ENCODE measurements at regions not wholly inside any gene's neighbourhood (a gene's known extent, or its start where the extent isn't known, plus 50 kb on each side); places are given as distances from the start of the nearest gene placed in this dataset.

DNA sequence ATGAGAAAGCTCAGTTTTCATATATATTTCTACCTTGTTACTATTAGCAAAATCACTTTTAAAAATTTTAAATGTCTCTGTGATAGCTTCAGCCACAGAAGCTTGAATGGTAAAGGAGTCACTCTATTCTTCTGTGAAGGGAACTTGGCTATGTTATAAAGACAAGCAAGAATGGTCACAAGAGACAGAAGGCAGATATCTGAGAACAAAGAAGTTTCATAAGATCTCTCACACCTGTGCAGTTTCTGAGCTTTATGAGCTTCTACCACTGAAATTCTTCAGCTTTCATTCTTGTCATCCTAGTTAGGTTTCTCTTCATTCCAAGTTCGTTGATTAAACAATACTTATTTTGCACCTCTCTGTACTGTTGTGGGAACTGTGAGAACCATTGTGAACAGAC, 853.4 kb downstream of the IGSF11 start:
- H3K27ac ChIP-seq (ENCODE audit: low read depth, low read length), result no peak overlapping the region
- no peaks in the 10 kb centered on the region for H3K27me3 ChIP-seq (ENCODE audit: control insufficient read depth in 2 of 2, insufficient read depth in 2 of 2, low read length in 2 of 2)
- no peak overlapping the region for H3K4me3 ChIP-seq (ENCODE audit: low read length)
- no peak for DNase-seq
- Mint-ChIP-seq H3K4me3 (no peak overlapping the region), H3K27me3 (no peaks in the 10 kb centered on the region), H3K4me1 (no peaks in the 10 kb centered on the region), H3K27ac (no peak overlapping the region), H3K9me3 (peaks cover 0 to 13% (median 3%) of the 10 kb centered on the region in 11 donors), H3K36me3 (no peaks in the 10 kb centered on the region)
- CTCF ChIA-PET, result no interaction called here
- intact Hi-C loops (cut with micrococcal nuclease), result no loop called here
- ATAC-seq, result no peak
- H3K9me3 ChIP-seq (ENCODE audit: control insufficient read depth in 2 of 3, low read length in 3 of 3), result no peaks in the 10 kb centered on the region
- H3K4me1 ChIP-seq (ENCODE audit: control insufficient read depth in 2 of 2, insufficient read depth in 2 of 2, low read length in 2 of 2), result no peaks in the 10 kb centered on the region
- no peaks in the 10 kb centered on the region for H3K36me3 ChIP-seq (ENCODE audit: control insufficient read depth in 2 of 3, insufficient read depth in 3 of 3, low read length in 3 of 3)
- POLR2A ChIA-PET, result no interaction called here

DNA sequence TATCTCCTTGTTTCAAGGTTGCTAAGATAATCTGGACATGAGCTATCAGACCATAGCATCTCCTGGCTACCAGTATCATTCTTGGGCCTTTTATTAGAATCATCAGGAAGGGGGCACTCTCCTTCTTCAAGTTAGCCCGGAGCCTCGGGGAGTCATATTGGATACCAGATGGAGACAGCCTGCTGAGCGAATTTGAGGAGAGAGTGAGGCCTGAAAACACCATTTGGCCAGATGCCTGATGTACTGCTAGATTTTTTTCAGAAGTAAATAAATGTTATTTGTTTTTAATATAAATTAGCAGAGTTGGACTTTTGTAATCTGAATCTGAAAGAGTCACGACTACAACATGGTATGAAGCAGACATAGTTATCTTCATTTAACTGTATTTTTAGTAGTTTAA, 848.6 kb downstream of the IGSF11 start:
- ChIA-PET CTCF (no interaction called here), POLR2A (no interaction called here)
- no peak overlapping the region for H3K4me3 Mint-ChIP-seq
- Histone ChIP-seq H3K4me1 (ENCODE audit: control insufficient read depth in 2 of 2, insufficient read depth in 2 of 2, low read length in 2 of 2) (no peaks in the 10 kb centered on the region), H3K4me3 (ENCODE audit: low read length) (no peak overlapping the region), H3K9me3 (ENCODE audit: control insufficient read depth in 2 of 3, low read length in 3 of 3) (no peaks in the 10 kb centered on the region), H3K36me3 (ENCODE audit: control insufficient read depth in 2 of 3, insufficient read depth in 3 of 3, low read length in 3 of 3) (no peaks in the 10 kb centered on the region), H3K27ac (ENCODE audit: low read depth, low read length) (no peak overlapping the region), H3K27me3 (ENCODE audit: control insufficient read depth in 2 of 2, insufficient read depth in 2 of 2, low read length in 2 of 2) (no peaks in the 10 kb centered on the region)
- H3K36me3 Mint-ChIP-seq, result no peaks in the 10 kb centered on the region
- ATAC-seq (no peak), DNase-seq (no peak)
- H3K4me1 Mint-ChIP-seq, result no peaks in the 10 kb centered on the region
- intact Hi-C loops (cut with micrococcal nuclease), result no loop called here
- H3K9me3 Mint-ChIP-seq, result peaks cover 0 to 16% (median 4%) of the 10 kb centered on the region in 11 donors
- H3K27me3 Mint-ChIP-seq, result no peaks in the 10 kb centered on the region
- no peak overlapping the region for H3K27ac Mint-ChIP-seq

GRCh38 chr3:118187221-118187620, 847.4 kb downstream of the IGSF11 start:
- ChIA-PET CTCF (no interaction called here), POLR2A (no interaction called here)
- ATAC-seq (no peak), DNase-seq (no peak)
- H3K27ac ChIP-seq (ENCODE audit: low read depth, low read length), result no peak overlapping the region
- H3K27me3 ChIP-seq (ENCODE audit: control insufficient read depth in 2 of 2, insufficient read depth in 2 of 2, low read length in 2 of 2), result no peaks in the 10 kb centered on the region
- no peaks in the 10 kb centered on the region for H3K27me3 Mint-ChIP-seq
- no peaks in the 10 kb centered on the region for H3K4me1 ChIP-seq (ENCODE audit: control insufficient read depth in 2 of 2, insufficient read depth in 2 of 2, low read length in 2 of 2)
- intact Hi-C loops (cut with micrococcal nuclease), result no loop called here
- no peak overlapping the region for H3K4me3 ChIP-seq (ENCODE audit: low read length)
- H3K4me3 Mint-ChIP-seq, result no peak overlapping the region
- H3K36me3 ChIP-seq (ENCODE audit: control insufficient read depth in 2 of 3, insufficient read depth in 3 of 3, low read length in 3 of 3), result no peaks in the 10 kb centered on the region
- no peaks in the 10 kb centered on the region for H3K4me1 Mint-ChIP-seq
- no peak overlapping the region for H3K27ac Mint-ChIP-seq
- peaks cover 0 to 15% (median 8%) of the 10 kb centered on the region in 11 donors for H3K9me3 Mint-ChIP-seq
- H3K36me3 Mint-ChIP-seq, result no peaks in the 10 kb centered on the region
- H3K9me3 ChIP-seq (ENCODE audit: control insufficient read depth in 2 of 3, low read length in 3 of 3), result no peaks in the 10 kb centered on the region

DNA sequence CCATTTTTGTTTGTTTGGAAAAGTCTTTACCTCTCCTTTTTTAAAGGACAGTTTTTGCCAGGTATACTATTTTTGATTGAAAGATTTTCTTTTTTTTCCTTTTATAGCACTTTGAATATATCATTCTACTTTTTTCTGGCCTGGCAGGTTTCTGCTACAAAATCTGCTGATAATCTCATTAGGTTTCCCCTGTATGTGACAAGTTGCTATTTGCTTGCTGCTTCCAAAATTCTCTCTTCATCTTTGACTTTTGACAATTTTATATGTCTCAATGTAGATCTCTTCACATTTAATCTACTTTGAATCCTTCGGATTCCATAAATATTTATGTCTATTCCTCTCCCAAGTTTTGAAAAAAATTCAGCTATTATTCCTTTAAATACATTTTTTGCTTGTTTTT, 838.5 kb downstream of the IGSF11 start:
- peaks cover 0 to 7% (median 0%) of the 10 kb centered on the region in 5 donors for H3K36me3 Mint-ChIP-seq
- H3K4me3 ChIP-seq (ENCODE audit: low read length), result no peak overlapping the region
- DNase-seq (no peak), ATAC-seq (no peak)
- H3K9me3 Mint-ChIP-seq, result peaks cover 17 to 59% (median 35%) of the 10 kb centered on the region in 11 donors
- H3K27me3 Mint-ChIP-seq, result no peaks in the 10 kb centered on the region
- no peak overlapping the region for H3K27ac ChIP-seq (ENCODE audit: low read depth, low read length)
- no peaks in the 10 kb centered on the region for H3K4me1 Mint-ChIP-seq
- ChIA-PET POLR2A (no interaction called here), CTCF (no interaction called here)
- peaks cover 0 to 5% (median 0%) of the 10 kb centered on the region in 3 experiments for H3K9me3 ChIP-seq (ENCODE audit: control insufficient read depth in 2 of 3, low read length in 3 of 3)
- intact Hi-C loops (cut with micrococcal nuclease), result no loop called here
- no peak overlapping the region for H3K27ac Mint-ChIP-seq
- no peak overlapping the region for H3K4me3 Mint-ChIP-seq
- no peaks in the 10 kb centered on the region for H3K27me3 ChIP-seq (ENCODE audit: control insufficient read depth in 2 of 2, insufficient read depth in 2 of 2, low read length in 2 of 2)
- no peaks in the 10 kb centered on the region for H3K4me1 ChIP-seq (ENCODE audit: control insufficient read depth in 2 of 2, insufficient read depth in 2 of 2, low read length in 2 of 2)
- no peaks in the 10 kb centered on the region for H3K36me3 ChIP-seq (ENCODE audit: control insufficient read depth in 2 of 3, insufficient read depth in 3 of 3, low read length in 3 of 3)

DNA sequence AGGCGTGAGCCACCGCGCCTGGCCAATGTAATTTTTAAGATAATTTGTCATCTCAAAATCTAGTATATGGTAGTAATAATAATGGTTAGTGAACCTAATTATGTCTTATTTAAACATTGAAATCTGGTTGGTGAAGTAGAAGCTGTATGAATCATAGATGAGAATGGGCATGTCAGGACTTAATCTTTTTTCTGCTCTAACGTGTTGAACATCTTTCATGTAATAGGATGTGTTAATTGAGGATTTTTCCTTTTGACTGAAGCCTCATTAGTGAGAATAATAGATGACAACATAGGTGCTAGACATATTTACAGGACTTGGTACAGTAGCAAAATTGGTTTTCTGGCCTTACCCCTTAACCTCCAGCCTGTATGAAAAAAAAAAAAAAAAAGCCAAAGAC, 835.6 kb downstream of the IGSF11 start:
- ChIA-PET POLR2A (no interaction called here), CTCF (no interaction called here)
- Histone ChIP-seq H3K27ac (ENCODE audit: low read depth, low read length) (no peak overlapping the region), H3K9me3 (ENCODE audit: control insufficient read depth in 2 of 3, low read length in 3 of 3) (peaks cover 0 to 5% (median 0%) of the 10 kb centered on the region in 3 experiments), H3K4me1 (ENCODE audit: control insufficient read depth in 2 of 2, insufficient read depth in 2 of 2, low read length in 2 of 2) (no peaks in the 10 kb centered on the region), H3K4me3 (ENCODE audit: low read length) (no peak overlapping the region), H3K36me3 (ENCODE audit: control insufficient read depth in 2 of 3, insufficient read depth in 3 of 3, low read length in 3 of 3) (no peaks in the 10 kb centered on the region), H3K27me3 (ENCODE audit: control insufficient read depth in 2 of 2, insufficient read depth in 2 of 2, low read length in 2 of 2) (no peaks in the 10 kb centered on the region)
- no peaks in the 10 kb centered on the region for H3K27me3 Mint-ChIP-seq
- ATAC-seq (no peak), DNase-seq (no peak)
- peaks cover 0 to 7% (median 0%) of the 10 kb centered on the region in 5 donors for H3K36me3 Mint-ChIP-seq
- H3K9me3 Mint-ChIP-seq, result peaks cover 11 to 56% (median 25%) of the 10 kb centered on the region in 11 donors
- H3K4me1 Mint-ChIP-seq, result no peaks in the 10 kb centered on the region
- H3K27ac Mint-ChIP-seq, result no peak overlapping the region
- intact Hi-C loops (cut with micrococcal nuclease), result no loop called here
- no peak overlapping the region for H3K4me3 Mint-ChIP-seq

DNA sequence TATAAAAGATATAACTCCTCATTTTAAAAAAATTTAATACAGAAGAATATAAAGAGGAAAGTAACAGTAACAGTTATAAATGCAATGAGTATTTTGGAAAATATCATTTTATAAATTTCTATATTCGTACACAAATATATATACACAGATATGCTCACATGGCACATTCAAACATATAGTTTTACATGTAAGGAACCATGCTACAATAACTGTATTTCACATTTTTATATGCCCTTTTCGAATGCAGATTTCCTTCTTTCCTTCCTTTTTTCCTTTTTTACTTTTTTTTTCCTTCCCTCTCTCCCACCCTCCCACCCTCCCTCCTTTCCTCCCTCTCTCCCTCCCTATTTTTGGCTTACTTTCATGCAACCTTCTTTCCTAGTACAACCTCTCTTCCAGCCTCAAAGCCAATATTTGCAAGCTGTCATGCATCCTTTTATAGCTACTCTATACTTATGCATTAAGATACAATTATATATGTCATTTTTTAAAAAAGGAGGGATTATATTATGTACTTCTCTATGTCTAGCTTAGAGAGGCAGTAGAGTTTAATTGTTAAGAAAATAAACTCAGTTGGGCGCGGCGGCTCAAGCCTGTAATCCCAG, 830.5 kb downstream of the IGSF11 start:
- POLR2A ChIA-PET, result no interaction called here

GRCh38 chr3:118207271-118207670, 827.4 kb downstream of the IGSF11 start:
- ATAC-seq (no peak), DNase-seq (no peak)
- H3K36me3 Mint-ChIP-seq, result no peaks in the 10 kb centered on the region
- no peaks in the 10 kb centered on the region for H3K27me3 Mint-ChIP-seq
- intact Hi-C loops (cut with micrococcal nuclease), result no loop called here
- H3K9me3 Mint-ChIP-seq, result peaks cover 0 to 10% (median 2%) of the 10 kb centered on the region in 11 donors
- Histone ChIP-seq H3K9me3 (ENCODE audit: control insufficient read depth in 2 of 3, low read length in 3 of 3) (no peaks in the 10 kb centered on the region), H3K27me3 (ENCODE audit: control insufficient read depth in 2 of 2, insufficient read depth in 2 of 2, low read length in 2 of 2) (no peaks in the 10 kb centered on the region), H3K4me3 (ENCODE audit: low read length) (no peak overlapping the region), H3K36me3 (ENCODE audit: control insufficient read depth in 2 of 3, insufficient read depth in 3 of 3, low read length in 3 of 3) (no peaks in the 10 kb centered on the region), H3K4me1 (ENCODE audit: control insufficient read depth in 2 of 2, insufficient read depth in 2 of 2, low read length in 2 of 2) (no peaks in the 10 kb centered on the region), H3K27ac (ENCODE audit: low read depth, low read length) (no peak overlapping the region)
- no peaks in the 10 kb centered on the region for H3K4me1 Mint-ChIP-seq
- H3K27ac Mint-ChIP-seq, result no peak overlapping the region
- POLR2A ChIA-PET, result no interaction called here
- CTCF ChIA-PET, result no interaction called here
- H3K4me3 Mint-ChIP-seq, result no peak overlapping the region

More for the DNA sequence above, 830.5 kb downstream of the IGSF11 start:
- Mint-ChIP-seq H3K4me3 (no peak overlapping the region), H3K4me1 (no peaks in the 10 kb centered on the region), H3K9me3 (peaks cover 6 to 24% (median 11%) of the 10 kb centered on the region in 11 donors), H3K36me3 (no peaks in the 10 kb centered on the region), H3K27ac (no peak overlapping the region), H3K27me3 (no peaks in the 10 kb centered on the region)
- H3K27ac ChIP-seq (ENCODE audit: low read depth, low read length), result no peak overlapping the region
- CTCF ChIA-PET, result no interaction called here
- H3K4me3 ChIP-seq (ENCODE audit: low read length), result no peak overlapping the region
- ATAC-seq (no peak), DNase-seq (no peak)
- intact Hi-C loops (cut with micrococcal nuclease), result no loop called here
- no peaks in the 10 kb centered on the region for H3K36me3 ChIP-seq (ENCODE audit: control insufficient read depth in 2 of 3, insufficient read depth in 3 of 3, low read length in 3 of 3)
- H3K9me3 ChIP-seq (ENCODE audit: control insufficient read depth in 2 of 3, low read length in 3 of 3), result no peaks in the 10 kb centered on the region
- H3K4me1 ChIP-seq (ENCODE audit: control insufficient read depth in 2 of 2, insufficient read depth in 2 of 2, low read length in 2 of 2), result no peaks in the 10 kb centered on the region
- no peaks in the 10 kb centered on the region for H3K27me3 ChIP-seq (ENCODE audit: control insufficient read depth in 2 of 2, insufficient read depth in 2 of 2, low read length in 2 of 2)

Measured in naive thymus-derived CD4-positive, alpha-beta T cell (primary cell).